GM20000 (cell line): ENCODE measurements at regions not wholly inside any gene's neighbourhood (a gene's known extent, or its start where the extent isn't known, plus 50 kb on each side); places are given as distances from the start of the nearest gene placed in this dataset.

Source experiments
- DNase-seq: peaks from one replicate; pipeline ENCODE4 v3.0.0; 2012; ENCODE audit warnings: low spot score
- CTCF ChIP-seq: IDR thresholded peaks from 2 replicates; pipeline ENCODE4 v1.5.1; 2012; ENCODE audit warnings: mild to moderate bottlenecking, control low read depth; ENCODE audit errors: extremely low read depth, missing control alignments

GRCh38 chr1:209130886-209131285 is 452.6 kb upstream of the CAMK1G start:
- TF ChIP-seq CTCF = no peak
- no peak for DNase-seq

DNA sequence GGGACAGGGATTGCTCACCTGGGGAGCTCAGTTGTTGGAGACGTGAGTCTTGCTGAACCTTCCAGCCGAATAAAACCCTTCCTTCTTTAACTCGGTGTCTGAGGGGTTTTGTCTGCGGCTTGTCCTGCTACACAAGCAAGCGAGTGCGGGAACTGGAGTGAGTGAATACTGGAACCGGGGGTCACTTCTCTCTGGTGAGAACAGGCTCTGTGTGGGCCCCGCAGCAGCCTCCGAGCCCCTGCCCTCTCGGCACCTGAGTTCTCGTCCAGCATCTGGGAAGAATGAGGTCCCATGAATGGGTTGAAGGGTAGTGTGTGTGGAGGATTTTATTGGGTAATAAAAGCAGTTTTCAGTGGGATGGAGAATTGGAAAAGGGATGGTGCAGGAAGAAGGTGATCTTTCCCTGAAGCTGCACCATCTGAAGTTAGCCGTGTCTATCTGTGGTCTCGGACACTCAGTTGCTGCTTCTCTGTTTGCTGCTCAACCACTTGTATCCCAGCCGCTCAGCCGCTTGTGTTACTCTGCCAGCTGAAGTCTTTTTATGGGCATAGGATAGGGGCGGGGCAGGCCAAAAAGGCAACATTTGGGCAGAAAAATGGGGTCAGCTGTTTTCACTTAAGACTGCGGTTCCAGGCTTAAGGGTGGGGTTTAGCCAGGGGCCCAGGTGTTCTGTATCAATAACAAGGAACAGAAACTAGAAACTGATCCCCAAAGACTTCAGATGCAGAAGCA is 450.6 kb upstream of the CAMK1G start:
- DNase-seq = no peak
- no peak for TF ChIP-seq CTCF

GRCh38 chr1:209134001-209134400 is 449.5 kb upstream of the CAMK1G start:
- TF ChIP-seq CTCF = no peak
- peak; percentile 39 for DNase-seq

DNA sequence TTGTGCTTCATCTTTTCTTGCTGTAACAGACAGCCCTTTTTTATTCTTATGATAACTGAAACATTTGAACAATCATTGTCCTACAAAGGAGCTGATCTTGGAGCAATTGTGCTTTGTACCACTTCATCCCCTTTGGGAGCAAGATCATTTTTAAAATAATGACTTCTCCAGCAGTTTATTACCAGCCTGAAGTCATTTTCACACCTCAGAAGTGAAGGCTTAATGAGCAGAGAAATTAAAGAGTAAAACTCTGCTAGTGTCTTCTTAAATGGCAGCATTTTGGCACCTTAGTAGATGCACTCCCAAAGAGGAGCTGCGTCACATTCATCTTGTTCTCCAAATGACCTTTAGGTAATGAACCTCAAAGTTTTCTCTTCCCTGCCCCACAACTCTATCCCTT is 439.6 kb upstream of the CAMK1G start:
- no peak for TF ChIP-seq CTCF
- no peak for DNase-seq

- no peak for TF ChIP-seq CTCF
- DNase-seq = no peak
Observed at GRCh38 chr1:209150114-209150513, 433.4 kb upstream of the CAMK1G start.

DNA sequence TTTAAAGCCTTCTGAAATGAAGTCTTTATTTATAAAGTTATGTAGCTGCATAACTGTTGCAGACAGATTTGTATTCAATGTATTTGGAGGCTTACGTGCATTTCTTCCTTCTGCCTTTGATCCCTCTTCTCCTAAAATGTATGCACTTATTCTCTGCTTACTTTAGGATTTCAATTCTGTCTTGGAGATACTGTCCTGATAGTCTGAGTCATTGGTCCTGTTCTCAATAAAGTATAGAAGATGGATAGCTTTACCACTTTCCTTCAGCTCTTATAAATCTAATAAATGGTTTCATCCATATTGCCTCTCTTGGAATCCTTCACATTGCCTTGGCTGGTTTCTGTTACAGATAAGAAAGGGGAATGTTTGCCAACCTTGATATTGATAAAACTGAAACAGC is 430.1 kb upstream of the CAMK1G start:
- TF ChIP-seq CTCF = no peak
- DNase-seq = no peak

GRCh38 chr1:209154912-209155311 is 428.6 kb upstream of the CAMK1G start:
- no peak for DNase-seq
- TF ChIP-seq CTCF = no peak
